ENCODE measurements at regions not wholly inside any gene's neighbourhood (a gene's known extent, or its start where the extent isn't known, plus 50 kb on each side); places are given as distances from the start of the nearest gene placed in this dataset.
"Not testable (repeated sequence)": the region's sequence is repeated elsewhere in the genome, so short reads cannot be mapped to it uniquely, and the experiment has no call there.

DNA sequence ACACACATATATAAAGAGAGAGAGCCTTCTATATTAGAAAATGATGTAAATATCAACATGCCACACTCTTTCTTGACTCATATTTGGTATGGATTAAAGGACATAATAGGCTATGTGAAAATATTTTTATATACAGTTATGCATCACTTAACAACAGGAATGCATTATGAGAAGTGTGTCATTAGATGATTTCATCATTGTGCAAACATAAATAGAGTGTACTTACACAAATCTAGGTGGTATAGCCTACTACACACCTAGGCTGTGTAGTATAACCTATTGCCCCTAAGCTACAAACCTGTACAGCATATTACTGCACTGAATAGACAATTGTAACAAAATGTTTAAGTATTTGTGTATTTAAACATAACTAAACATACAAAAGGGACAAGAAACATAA is 354.8 kb upstream of the CNTNAP5 start:
- TF ChIP-seq SUZ12 (IDR thresholded peaks at IDR 0.05; ENCODE audit: extremely low read depth, insufficient read depth, insufficient read length) = no peak
- no peak for TF ChIP-seq ZNF274 (IDR thresholded peaks at IDR 0.05; ENCODE audit: low read depth, low read length)
- no peak for TF ChIP-seq YY1 (IDR thresholded peaks at IDR 0.05; ENCODE audit: insufficient read depth, insufficient read length)
- DNase-seq (ENCODE audit: low read depth, low spot score) = no peak
- Histone ChIP-seq H3K36me3 (ENCODE audit: insufficient read depth, insufficient read length, low read length) (no peaks in the 10 kb centered on the region), H3K4me3 (ENCODE audit: insufficient read length, low read depth) (no peak overlapping the region), H3K4me1 (ENCODE audit: insufficient read depth, insufficient read length) (no peaks in the 10 kb centered on the region), H3K9me3 (ENCODE audit: insufficient read depth, low read length) (no peaks in the 10 kb centered on the region), H3K27me3 (ENCODE audit: insufficient read depth, insufficient read length) (no peaks in the 10 kb centered on the region), H3K9ac (ENCODE audit: insufficient read length, low read depth) (no peak overlapping the region)

GRCh38 chr2:123683797-123684196 is 341.3 kb upstream of the CNTNAP5 start:
- not testable (repeated sequence) for H3K4me1 ChIP-seq (ENCODE audit: insufficient read depth, insufficient read length); H3K36me3 ChIP-seq (ENCODE audit: insufficient read depth, insufficient read length, low read length); H3K27me3 ChIP-seq (ENCODE audit: insufficient read depth, insufficient read length); H3K9ac ChIP-seq (ENCODE audit: insufficient read length, low read depth); H3K4me3 ChIP-seq (ENCODE audit: insufficient read length, low read depth); H3K9me3 ChIP-seq (ENCODE audit: insufficient read depth, low read length); DNase-seq (ENCODE audit: low read depth, low spot score)

DNA sequence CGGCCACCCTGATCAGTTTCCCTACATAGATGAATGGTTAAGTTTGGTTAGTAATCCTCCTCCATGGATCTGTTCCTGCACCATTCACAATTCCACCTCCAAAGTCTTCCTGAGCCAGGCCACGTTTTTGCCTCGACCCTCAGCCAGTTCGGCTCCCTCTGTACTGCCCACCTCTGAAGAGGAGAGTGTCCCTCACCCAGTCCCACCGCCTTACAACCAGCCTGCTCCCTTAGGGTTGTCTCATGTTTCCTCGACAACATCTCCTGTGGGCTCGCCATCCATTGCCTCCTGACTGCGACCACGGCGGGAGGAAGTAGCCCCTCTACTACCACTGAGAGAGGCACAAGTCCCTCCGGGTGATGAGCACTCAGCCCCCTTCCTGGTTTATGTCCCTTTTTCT is 338.0 kb upstream of the CNTNAP5 start:
- no peaks in the 10 kb centered on the region for H3K36me3 ChIP-seq (ENCODE audit: insufficient read depth, insufficient read length, low read length)
- no peak overlapping the region for H3K9ac ChIP-seq (ENCODE audit: insufficient read length, low read depth)
- H3K27me3 ChIP-seq (ENCODE audit: insufficient read depth, insufficient read length) = no peaks in the 10 kb centered on the region
- no peak overlapping the region for H3K4me3 ChIP-seq (ENCODE audit: insufficient read length, low read depth)
- DNase-seq (ENCODE audit: low read depth, low spot score) = no peak
- H3K4me1 ChIP-seq (ENCODE audit: insufficient read depth, insufficient read length) = peaks cover 4% of the 10 kb centered on the region
- no peak for TF ChIP-seq ZNF274 (IDR thresholded peaks at IDR 0.05; ENCODE audit: low read depth, low read length)
- TF ChIP-seq SUZ12 (IDR thresholded peaks at IDR 0.05; ENCODE audit: extremely low read depth, insufficient read depth, insufficient read length) = no peak
- TF ChIP-seq YY1 (IDR thresholded peaks at IDR 0.05; ENCODE audit: insufficient read depth, insufficient read length) = no peak
- H3K9me3 ChIP-seq (ENCODE audit: insufficient read depth, low read length) = no peaks in the 10 kb centered on the region

DNA sequence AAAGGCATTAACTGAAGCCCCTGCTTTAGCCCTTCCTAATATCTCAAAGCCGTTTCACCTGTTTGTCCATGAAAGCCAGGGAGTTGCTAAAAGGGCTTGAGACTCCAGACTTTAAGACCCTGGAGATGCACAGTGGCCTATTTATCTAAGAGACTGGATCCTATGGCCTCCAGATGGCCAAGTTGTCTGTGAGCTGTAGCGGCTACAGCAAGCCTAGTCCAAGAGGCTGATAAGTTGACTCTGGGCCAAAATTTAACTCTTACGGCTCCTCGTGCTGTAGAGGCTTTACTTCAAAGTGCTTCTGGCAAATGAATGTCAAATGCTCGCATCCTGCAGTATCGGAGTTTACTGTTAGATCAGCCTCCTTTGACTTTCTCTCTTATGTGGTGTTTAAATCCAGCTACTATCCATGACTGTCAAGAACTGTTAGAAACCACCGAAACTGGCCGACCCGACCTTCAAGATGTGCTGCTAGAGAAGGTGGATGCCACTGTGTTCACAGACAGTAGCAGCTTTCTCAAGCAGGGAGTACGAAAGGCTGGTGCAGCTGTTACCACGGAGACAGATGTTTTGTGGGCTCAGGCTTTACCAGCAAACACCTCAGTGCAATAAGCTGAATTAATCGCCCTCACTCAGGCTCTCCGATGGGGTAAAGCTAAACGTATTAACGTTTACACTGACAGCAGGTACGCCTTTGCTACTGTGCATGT is 336.7 kb upstream of the CNTNAP5 start:
- no peak for TF ChIP-seq ZNF274 (IDR thresholded peaks at IDR 0.05; ENCODE audit: low read depth, low read length)
- TF ChIP-seq SUZ12 (IDR thresholded peaks at IDR 0.05; ENCODE audit: extremely low read depth, insufficient read depth, insufficient read length) = no peak
- no peak for TF ChIP-seq YY1 (IDR thresholded peaks at IDR 0.05; ENCODE audit: insufficient read depth, insufficient read length)
- no peaks in the 10 kb centered on the region for H3K36me3 ChIP-seq (ENCODE audit: insufficient read depth, insufficient read length, low read length)
- H3K9ac ChIP-seq (ENCODE audit: insufficient read length, low read depth) = no peak overlapping the region
- H3K4me3 ChIP-seq (ENCODE audit: insufficient read length, low read depth) = no peak overlapping the region
- H3K4me1 ChIP-seq (ENCODE audit: insufficient read depth, insufficient read length) = peaks cover 4% of the 10 kb centered on the region
- H3K27me3 ChIP-seq (ENCODE audit: insufficient read depth, insufficient read length) = no peaks in the 10 kb centered on the region
- no peaks in the 10 kb centered on the region for H3K9me3 ChIP-seq (ENCODE audit: insufficient read depth, low read length)
- DNase-seq (ENCODE audit: low read depth, low spot score) = no peak

GRCh38 chr2:123692121-123692520 is 333.0 kb upstream of the CNTNAP5 start:
- H3K9ac ChIP-seq (ENCODE audit: insufficient read length, low read depth) = no peak overlapping the region
- H3K4me3 ChIP-seq (ENCODE audit: insufficient read length, low read depth) = no peak overlapping the region
- TF ChIP-seq ZNF274 (IDR thresholded peaks at IDR 0.05; ENCODE audit: low read depth, low read length) (no peak), SUZ12 (IDR thresholded peaks at IDR 0.05; ENCODE audit: extremely low read depth, insufficient read depth, insufficient read length) (no peak), YY1 (IDR thresholded peaks at IDR 0.05; ENCODE audit: insufficient read depth, insufficient read length) (no peak)
- no peaks in the 10 kb centered on the region for H3K9me3 ChIP-seq (ENCODE audit: insufficient read depth, low read length)
- H3K4me1 ChIP-seq (ENCODE audit: insufficient read depth, insufficient read length) = peaks cover 4% of the 10 kb centered on the region
- H3K36me3 ChIP-seq (ENCODE audit: insufficient read depth, insufficient read length, low read length) = no peaks in the 10 kb centered on the region
- no peaks in the 10 kb centered on the region for H3K27me3 ChIP-seq (ENCODE audit: insufficient read depth, insufficient read length)
- no peak for DNase-seq (ENCODE audit: low read depth, low spot score)

DNA sequence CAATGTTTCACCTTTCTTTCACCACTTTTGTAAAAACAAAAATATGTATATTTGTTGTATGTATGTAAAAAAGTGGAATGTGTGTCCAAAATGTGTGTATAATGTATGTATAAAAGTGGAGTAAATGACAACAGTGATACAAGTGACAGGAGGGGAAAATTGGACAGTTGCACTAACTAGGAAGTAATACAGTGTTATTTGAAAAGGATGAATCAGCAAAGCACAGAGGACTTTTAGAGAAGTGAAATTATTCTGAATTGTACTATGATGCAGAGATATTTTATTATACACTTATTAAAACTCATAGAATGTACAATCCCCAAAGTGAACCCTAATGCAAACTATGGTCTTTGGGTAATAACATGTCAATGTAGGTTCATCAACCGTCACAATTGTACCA is 331.3 kb upstream of the CNTNAP5 start:
- TF ChIP-seq YY1 (IDR thresholded peaks at IDR 0.05; ENCODE audit: insufficient read depth, insufficient read length) (no peak), SUZ12 (IDR thresholded peaks at IDR 0.05; ENCODE audit: extremely low read depth, insufficient read depth, insufficient read length) (no peak), ZNF274 (IDR thresholded peaks at IDR 0.05; ENCODE audit: low read depth, low read length) (no peak)
- Histone ChIP-seq H3K9ac (ENCODE audit: insufficient read length, low read depth) (no peak overlapping the region), H3K4me3 (ENCODE audit: insufficient read length, low read depth) (no peak overlapping the region), H3K27me3 (ENCODE audit: insufficient read depth, insufficient read length) (no peaks in the 10 kb centered on the region), H3K9me3 (ENCODE audit: insufficient read depth, low read length) (no peaks in the 10 kb centered on the region), H3K4me1 (ENCODE audit: insufficient read depth, insufficient read length) (peaks cover 4% of the 10 kb centered on the region), H3K36me3 (ENCODE audit: insufficient read depth, insufficient read length, low read length) (no peaks in the 10 kb centered on the region)
- no peak for DNase-seq (ENCODE audit: low read depth, low spot score)

DNA sequence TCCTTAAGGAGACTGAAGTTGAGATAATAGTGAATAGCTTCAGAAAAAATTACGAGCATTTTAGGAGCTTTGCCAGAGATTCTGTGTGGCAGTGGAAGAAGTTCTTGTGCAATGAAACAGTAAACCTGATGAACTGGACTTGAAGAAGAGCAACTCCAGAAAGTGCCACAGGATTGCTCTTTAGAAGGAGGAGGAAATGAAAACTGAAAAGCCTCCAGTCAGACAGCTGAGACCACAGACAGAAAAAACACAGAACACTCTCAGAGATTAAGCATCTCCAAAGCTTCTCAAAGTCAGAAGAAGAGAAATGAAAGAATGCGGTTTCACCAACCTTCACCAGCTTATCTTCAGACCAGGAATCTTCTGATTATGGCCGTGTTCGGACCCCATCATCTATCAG is 329.7 kb upstream of the CNTNAP5 start:
- no peaks in the 10 kb centered on the region for H3K36me3 ChIP-seq (ENCODE audit: insufficient read depth, insufficient read length, low read length)
- H3K4me1 ChIP-seq (ENCODE audit: insufficient read depth, insufficient read length) = peaks cover 4% of the 10 kb centered on the region
- no peak overlapping the region for H3K9ac ChIP-seq (ENCODE audit: insufficient read length, low read depth)
- no peak for TF ChIP-seq YY1 (IDR thresholded peaks at IDR 0.05; ENCODE audit: insufficient read depth, insufficient read length)
- DNase-seq (ENCODE audit: low read depth, low spot score) = no peak
- no peaks in the 10 kb centered on the region for H3K27me3 ChIP-seq (ENCODE audit: insufficient read depth, insufficient read length)
- H3K4me3 ChIP-seq (ENCODE audit: insufficient read length, low read depth) = no peak overlapping the region
- no peaks in the 10 kb centered on the region for H3K9me3 ChIP-seq (ENCODE audit: insufficient read depth, low read length)

DNA sequence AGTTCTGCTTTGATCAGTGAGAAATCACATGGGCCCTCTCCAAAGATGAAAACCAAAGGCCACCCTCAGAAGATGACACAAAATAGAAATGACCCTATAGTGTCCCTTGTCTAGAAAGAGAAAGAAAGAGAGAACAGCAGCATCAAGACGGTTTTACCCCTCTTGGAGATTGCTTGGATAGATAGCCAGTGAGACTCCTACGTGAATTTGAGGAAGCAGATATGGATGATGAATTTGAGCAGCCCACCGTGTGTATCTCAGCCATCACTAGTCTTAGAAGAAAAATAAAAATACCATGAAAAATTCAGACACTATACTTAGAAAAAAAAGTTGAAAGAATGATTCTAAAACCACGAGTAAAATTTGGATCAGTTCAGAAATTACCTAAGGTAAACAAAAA is 329.1 kb upstream of the CNTNAP5 start:
- no peak for DNase-seq (ENCODE audit: low read depth, low spot score)

More for the DNA sequence above, 329.1 kb upstream of the CNTNAP5 start:
- Histone ChIP-seq H3K9ac (ENCODE audit: insufficient read length, low read depth) (no peak overlapping the region), H3K4me1 (ENCODE audit: insufficient read depth, insufficient read length) (peaks cover 4% of the 10 kb centered on the region), H3K9me3 (ENCODE audit: insufficient read depth, low read length) (no peaks in the 10 kb centered on the region), H3K36me3 (ENCODE audit: insufficient read depth, insufficient read length, low read length) (no peaks in the 10 kb centered on the region), H3K4me3 (ENCODE audit: insufficient read length, low read depth) (no peak overlapping the region), H3K27me3 (ENCODE audit: insufficient read depth, insufficient read length) (no peaks in the 10 kb centered on the region)
- TF ChIP-seq ZNF274 (IDR thresholded peaks at IDR 0.05; ENCODE audit: low read depth, low read length) (no peak), SUZ12 (IDR thresholded peaks at IDR 0.05; ENCODE audit: extremely low read depth, insufficient read depth, insufficient read length) (no peak), YY1 (IDR thresholded peaks at IDR 0.05; ENCODE audit: insufficient read depth, insufficient read length) (no peak)
